HFF-Myc (cell line): ENCODE measurements at regions not wholly inside any gene's neighbourhood (a gene's known extent, or its start where the extent isn't known, plus 50 kb on each side); places are given as distances from the start of the nearest gene placed in this dataset.

Source experiments
- DNase-seq: peaks from one replicate; pipeline ENCODE4 v3.0.0-alpha.2; 2011; ENCODE audit warnings: low read depth; ENCODE audit errors: extremely low read depth
- H3K4me3 ChIP-seq: replicated peaks from 2 replicates; pipeline ENCODE4 v1.5.1; 2011; ENCODE audit warnings: low read depth, mild to moderate bottlenecking, control low read depth, low read length
- CTCF ChIP-seq: IDR thresholded peaks from 2 replicates; pipeline ENCODE4 v1.5.1; 2012; ENCODE audit warnings: mild to moderate bottlenecking, low read depth, low read length, control low read depth; ENCODE audit errors: missing control alignments

- no peak for DNase-seq
- H3K4me3 ChIP-seq, result no peak overlapping the region
- no peak for TF ChIP-seq CTCF
Observed at GRCh38 chr16:85452364-85453193, 160.5 kb upstream of the GSE1 start.

GRCh38 chr16:85453194-85453678 is 159.9 kb upstream of the GSE1 start:
- DNase-seq, result no peak
- no peak overlapping the region for H3K4me3 ChIP-seq
- TF ChIP-seq CTCF, result no peak

- no peak for DNase-seq
- TF ChIP-seq CTCF, result no peak
- no peak overlapping the region for H3K4me3 ChIP-seq
Observed at GRCh38 chr16:85453703-85454102, 159.4 kb upstream of the GSE1 start.

GRCh38 chr16:85454171-85454872 is 158.8 kb upstream of the GSE1 start:
- DNase-seq, result no peak
- H3K4me3 ChIP-seq, result no peak overlapping the region
- no peak for TF ChIP-seq CTCF

- no peak overlapping the region for H3K4me3 ChIP-seq
- no peak for DNase-seq
- TF ChIP-seq CTCF, result no peak
Observed at GRCh38 chr16:85455534-85455933, 157.6 kb upstream of the GSE1 start.

- DNase-seq, result no peak
- no peak for TF ChIP-seq CTCF
- no peak overlapping the region for H3K4me3 ChIP-seq
Observed at GRCh38 chr16:85457366-85457765, 155.8 kb upstream of the GSE1 start.
